ENCODE measurements at regions not wholly inside any gene's neighbourhood (a gene's known extent, or its start where the extent isn't known, plus 50 kb on each side); places are given as distances from the start of the nearest gene placed in this dataset.

- no peak for TF ChIP-seq POLR2A (IDR thresholded peaks at IDR 0.05; ENCODE audit: low read depth, low read length)
- no peak for TF ChIP-seq USF2 (IDR thresholded peaks at IDR 0.05; ENCODE audit: low read depth, low read length)
These were observed 267.7 kb upstream of the LMCD1 start for GRCh38 chr3:8233938-8234337.

All from IMR-90 (cell line).